ENCODE measurements at regions not wholly inside any gene's neighbourhood (a gene's known extent, or its start where the extent isn't known, plus 50 kb on each side); places are given as distances from the start of the nearest gene placed in this dataset.

DNA sequence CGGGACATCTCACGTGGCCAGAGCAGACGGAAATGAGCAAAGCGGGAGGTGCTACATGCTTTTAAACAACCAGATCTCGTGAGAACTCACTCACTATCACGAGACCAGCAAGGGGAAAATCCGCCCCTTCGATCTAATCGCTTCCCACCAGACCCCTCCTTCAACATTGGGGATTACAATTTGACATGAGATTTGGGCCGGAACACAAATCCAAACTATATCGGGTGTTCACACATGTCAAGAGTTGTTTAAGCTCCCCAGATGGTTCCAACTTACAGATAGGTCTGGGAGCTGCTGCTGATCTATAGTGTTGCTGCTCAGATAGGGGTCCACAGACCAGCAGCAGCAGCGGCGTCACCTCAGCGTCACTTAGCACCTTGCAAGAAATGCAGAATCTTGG is 194.9 kb downstream of the GPAM start:
- TF ChIP-seq, protein P1, sequence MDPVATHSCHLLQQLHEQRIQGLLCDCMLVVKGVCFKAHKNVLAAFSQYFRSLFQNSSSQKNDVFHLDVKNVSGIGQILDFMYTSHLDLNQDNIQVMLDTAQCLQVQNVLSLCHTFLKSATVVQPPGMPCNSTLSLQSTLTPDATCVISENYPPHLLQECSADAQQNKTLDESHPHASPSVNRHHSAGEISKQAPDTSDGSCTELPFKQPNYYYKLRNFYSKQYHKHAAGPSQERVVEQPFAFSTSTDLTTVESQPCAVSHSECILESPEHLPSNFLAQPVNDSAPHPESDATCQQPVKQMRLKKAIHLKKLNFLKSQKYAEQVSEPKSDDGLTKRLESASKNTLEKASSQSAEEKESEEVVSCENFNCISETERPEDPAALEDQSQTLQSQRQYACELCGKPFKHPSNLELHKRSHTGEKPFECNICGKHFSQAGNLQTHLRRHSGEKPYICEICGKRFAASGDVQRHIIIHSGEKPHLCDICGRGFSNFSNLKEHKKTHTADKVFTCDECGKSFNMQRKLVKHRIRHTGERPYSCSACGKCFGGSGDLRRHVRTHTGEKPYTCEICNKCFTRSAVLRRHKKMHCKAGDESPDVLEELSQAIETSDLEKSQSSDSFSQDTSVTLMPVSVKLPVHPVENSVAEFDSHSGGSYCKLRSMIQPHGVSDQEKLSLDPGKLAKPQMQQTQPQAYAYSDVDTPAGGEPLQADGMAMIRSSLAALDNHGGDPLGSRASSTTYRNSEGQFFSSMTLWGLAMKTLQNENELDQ (tag by site-specific recombination; IDR thresholded peaks at IDR 0.05; ENCODE audit: low read depth), result no peak
- no peak for TF ChIP-seq ZBTB7A (tag by site-specific recombination; IDR thresholded peaks at IDR 0.05; ENCODE audit: low read depth)
- TF ChIP-seq, protein P2, sequence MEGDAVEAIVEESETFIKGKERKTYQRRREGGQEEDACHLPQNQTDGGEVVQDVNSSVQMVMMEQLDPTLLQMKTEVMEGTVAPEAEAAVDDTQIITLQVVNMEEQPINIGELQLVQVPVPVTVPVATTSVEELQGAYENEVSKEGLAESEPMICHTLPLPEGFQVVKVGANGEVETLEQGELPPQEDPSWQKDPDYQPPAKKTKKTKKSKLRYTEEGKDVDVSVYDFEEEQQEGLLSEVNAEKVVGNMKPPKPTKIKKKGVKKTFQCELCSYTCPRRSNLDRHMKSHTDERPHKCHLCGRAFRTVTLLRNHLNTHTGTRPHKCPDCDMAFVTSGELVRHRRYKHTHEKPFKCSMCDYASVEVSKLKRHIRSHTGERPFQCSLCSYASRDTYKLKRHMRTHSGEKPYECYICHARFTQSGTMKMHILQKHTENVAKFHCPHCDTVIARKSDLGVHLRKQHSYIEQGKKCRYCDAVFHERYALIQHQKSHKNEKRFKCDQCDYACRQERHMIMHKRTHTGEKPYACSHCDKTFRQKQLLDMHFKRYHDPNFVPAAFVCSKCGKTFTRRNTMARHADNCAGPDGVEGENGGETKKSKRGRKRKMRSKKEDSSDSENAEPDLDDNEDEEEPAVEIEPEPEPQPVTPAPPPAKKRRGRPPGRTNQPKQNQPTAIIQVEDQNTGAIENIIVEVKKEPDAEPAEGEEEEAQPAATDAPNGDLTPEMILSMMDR (tag by site-specific recombination; IDR thresholded peaks at IDR 0.05), result no peak
- TF ChIP-seq, protein P3, sequence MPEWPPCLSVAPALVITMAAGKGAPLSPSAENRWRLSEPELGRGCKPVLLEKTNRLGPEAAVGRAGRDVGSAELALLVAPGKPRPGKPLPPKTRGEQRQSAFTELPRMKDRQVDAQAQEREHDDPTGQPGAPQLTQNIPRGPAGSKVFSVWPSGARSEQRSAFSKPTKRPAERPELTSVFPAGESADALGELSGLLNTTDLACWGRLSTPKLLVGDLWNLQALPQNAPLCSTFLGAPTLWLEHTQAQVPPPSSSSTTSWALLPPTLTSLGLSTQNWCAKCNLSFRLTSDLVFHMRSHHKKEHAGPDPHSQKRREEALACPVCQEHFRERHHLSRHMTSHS (tag by site-specific recombination; IDR thresholded peaks at IDR 0.05), result no peak
- TF ChIP-seq, protein P4, sequence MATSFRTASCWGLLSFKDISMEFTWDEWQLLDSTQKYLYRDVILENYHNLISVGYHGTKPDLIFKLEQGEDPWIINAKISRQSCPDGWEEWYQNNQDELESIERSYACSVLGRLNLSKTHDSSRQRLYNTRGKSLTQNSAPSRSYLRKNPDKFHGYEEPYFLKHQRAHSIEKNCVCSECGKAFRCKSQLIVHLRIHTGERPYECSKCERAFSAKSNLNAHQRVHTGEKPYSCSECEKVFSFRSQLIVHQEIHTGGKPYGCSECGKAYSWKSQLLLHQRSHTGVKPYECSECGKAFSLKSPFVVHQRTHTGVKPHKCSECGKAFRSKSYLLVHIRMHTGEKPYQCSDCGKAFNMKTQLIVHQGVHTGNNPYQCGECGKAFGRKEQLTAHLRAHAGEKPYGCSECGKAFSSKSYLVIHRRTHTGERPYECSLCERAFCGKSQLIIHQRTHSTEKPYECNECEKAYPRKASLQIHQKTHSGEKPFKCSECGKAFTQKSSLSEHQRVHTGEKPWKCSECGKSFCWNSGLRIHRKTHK (tag by site-specific recombination; IDR thresholded peaks at IDR 0.05), result no peak
- no peak for TF ChIP-seq SCRT2 (tag by site-specific recombination; IDR thresholded peaks at IDR 0.05)

Data from HEK293 (cell line).